Neural progenitor cell (in vitro differentiated cells): ENCODE measurements at regions not wholly inside any gene's neighbourhood (a gene's known extent, or its start where the extent isn't known, plus 50 kb on each side); places are given as distances from the start of the nearest gene placed in this dataset.

Experiments
- CTCF ChIP-seq: fragments of 200-600 bp; sonication (generic); IDR thresholded peaks from 2 replicates; pipeline ENCODE4 v1.5.1; 2017; ENCODE audit warnings: antibody characterized with exemption, mild to moderate bottlenecking
- EZH2 ChIP-seq: fragments of 200-600 bp; sonication (generic); IDR thresholded peaks from 2 replicates; pipeline ENCODE4 v1.6.1; 2017; ENCODE audit warnings: antibody characterized with exemption, mild to moderate bottlenecking, moderate library complexity
- EZH2phosphoT487 ChIP-seq: fragments of 200-600 bp; sonication (generic); IDR thresholded peaks from 2 replicates; pipeline ENCODE4 v1.6.1; 2017; ENCODE audit warnings: antibody characterized with exemption

GRCh38 chr10:46106410-46107255, 60.6 kb upstream of the MSMB start:
- TF ChIP-seq CTCF = no peak
- TF ChIP-seq EZH2 = no peak
- peak; percentile 25 for TF ChIP-seq EZH2phosphoT487
